ENCODE measurements at regions not wholly inside any gene's neighbourhood (a gene's known extent, or its start where the extent isn't known, plus 50 kb on each side); places are given as distances from the start of the nearest gene placed in this dataset.
"Not testable (repeated sequence)": the region's sequence is repeated elsewhere in the genome, so short reads cannot be mapped to it uniquely, and the experiment has no call there.

- DNase-seq (ENCODE audit: low read depth, low spot score): peak; percentile 70
Measured at GRCh38 chr1:57599236-57599994, 175.6 kb upstream of the DAB1 start.

GRCh38 chr1:57597036-57597435 is 173.2 kb upstream of the DAB1 start:
- peak; percentile 23 for DNase-seq (ENCODE audit: low read depth, low spot score)

GRCh38 chr1:57594002-57594401 is 170.1 kb upstream of the DAB1 start:
- DNase-seq (ENCODE audit: low read depth, low spot score): no peak

- DNase-seq (ENCODE audit: low read depth, low spot score): peak; percentile 53
Measured at GRCh38 chr1:57591842-57592241, 168.0 kb upstream of the DAB1 start.

GRCh38 chr1:57590978-57591377 is 167.1 kb upstream of the DAB1 start:
- DNase-seq (ENCODE audit: low read depth, low spot score): peak; percentile 60

GRCh38 chr1:57586842-57587241 is 163.0 kb upstream of the DAB1 start:
- DNase-seq (ENCODE audit: low read depth, low spot score): no peak

- no peak for DNase-seq (ENCODE audit: low read depth, low spot score)
Measured at GRCh38 chr1:57578680-57579079, 154.8 kb upstream of the DAB1 start.

- DNase-seq (ENCODE audit: low read depth, low spot score): no peak
Measured at GRCh38 chr1:57578099-57578498, 154.2 kb upstream of the DAB1 start.

- no peak for DNase-seq (ENCODE audit: low read depth, low spot score)
Measured at GRCh38 chr1:57576756-57577155, 152.9 kb upstream of the DAB1 start.

GRCh38 chr1:57572016-57572415 is 148.2 kb upstream of the DAB1 start:
- no peak for DNase-seq (ENCODE audit: low read depth, low spot score)

- DNase-seq (ENCODE audit: low read depth, low spot score): not testable (repeated sequence)
Measured at GRCh38 chr1:57558066-57558465, 134.2 kb upstream of the DAB1 start.

- DNase-seq (ENCODE audit: low read depth, low spot score): peak; percentile 43
Measured at GRCh38 chr1:57553666-57554065, 129.8 kb upstream of the DAB1 start.

GRCh38 chr1:57551476-57551875 is 127.6 kb upstream of the DAB1 start:
- DNase-seq (ENCODE audit: low read depth, low spot score): peak; percentile 33

- no peak for DNase-seq (ENCODE audit: low read depth, low spot score)
Measured at GRCh38 chr1:57550092-57550491, 126.2 kb upstream of the DAB1 start.

GRCh38 chr1:57549300-57549699 is 125.4 kb upstream of the DAB1 start:
- no peak for DNase-seq (ENCODE audit: low read depth, low spot score)

- no peak for DNase-seq (ENCODE audit: low read depth, low spot score)
Measured at GRCh38 chr1:57546549-57547330, 122.9 kb upstream of the DAB1 start.

GRCh38 chr1:57544345-57544744 is 120.5 kb upstream of the DAB1 start:
- no peak for DNase-seq (ENCODE audit: low read depth, low spot score)

GRCh38 chr1:57536749-57537423 is 113.0 kb upstream of the DAB1 start:
- no peak for DNase-seq (ENCODE audit: low read depth, low spot score)

GRCh38 chr1:57532299-57532698 is 108.4 kb upstream of the DAB1 start:
- no peak for DNase-seq (ENCODE audit: low read depth, low spot score)

- peak; percentile 66 for DNase-seq (ENCODE audit: low read depth, low spot score)
Measured at GRCh38 chr1:57530911-57531260, 107.0 kb upstream of the DAB1 start.

GRCh38 chr1:57530206-57530910 is 106.5 kb upstream of the DAB1 start:
- no peak for DNase-seq (ENCODE audit: low read depth, low spot score)

GRCh38 chr1:57522575-57522974 is 98.7 kb upstream of the DAB1 start:
- DNase-seq (ENCODE audit: low read depth, low spot score): no peak
